RPMI8226 (cell line): ENCODE measurements at regions not wholly inside any gene's neighbourhood (a gene's known extent, or its start where the extent isn't known, plus 50 kb on each side); places are given as distances from the start of the nearest gene placed in this dataset.
A peak's percentile ranks its signal among the peaks of the same experiment; 100 is the strongest.
"Not testable (repeated sequence)": the region's sequence is repeated elsewhere in the genome, so short reads cannot be mapped to it uniquely, and the experiment has no call there.

Source experiments
- DNase-seq: peaks from one replicate; pipeline ENCODE4 v3.0.0-alpha.2; 2015

DNA sequence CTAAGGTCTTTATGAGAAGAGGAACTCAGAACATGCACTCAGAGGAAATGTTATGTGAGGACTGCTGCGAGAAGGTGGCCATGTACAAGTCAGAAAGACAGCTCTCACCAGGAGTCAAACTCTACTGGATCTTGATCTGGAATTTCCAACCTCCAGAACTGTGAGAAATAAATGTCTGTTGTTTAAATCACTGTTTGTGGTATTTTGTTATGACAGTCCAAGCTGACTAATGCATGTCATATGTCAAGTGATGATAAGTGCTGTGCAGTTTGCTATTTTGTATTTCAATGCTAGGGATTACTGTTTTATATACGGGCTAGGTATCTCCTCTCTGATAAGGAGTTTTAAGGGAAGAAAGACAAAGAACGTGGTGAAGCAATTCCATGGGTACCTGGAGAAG, 162.3 kb downstream of the CPEB2 start:
- no peak for DNase-seq

DNA sequence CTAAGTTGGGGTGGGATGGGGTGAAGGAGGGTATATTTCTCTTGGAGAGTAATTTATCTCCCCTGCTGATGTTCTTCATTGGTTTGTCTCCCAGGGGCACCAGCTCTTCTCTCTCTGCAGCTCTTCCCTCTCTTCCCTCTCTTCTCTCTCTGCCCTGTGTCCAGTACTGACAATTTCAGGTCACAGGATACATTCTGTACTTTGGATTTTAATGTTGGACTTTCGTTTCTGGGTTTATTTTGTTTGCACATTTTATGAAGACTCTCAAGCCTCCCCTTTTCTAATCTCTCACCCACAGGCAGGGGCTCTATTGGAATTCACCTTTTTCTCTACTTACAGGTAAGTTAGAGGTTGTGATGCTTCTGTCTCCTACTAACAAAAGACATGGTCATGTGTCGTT, 165.5 kb downstream of the CPEB2 start:
- no peak for DNase-seq

DNA sequence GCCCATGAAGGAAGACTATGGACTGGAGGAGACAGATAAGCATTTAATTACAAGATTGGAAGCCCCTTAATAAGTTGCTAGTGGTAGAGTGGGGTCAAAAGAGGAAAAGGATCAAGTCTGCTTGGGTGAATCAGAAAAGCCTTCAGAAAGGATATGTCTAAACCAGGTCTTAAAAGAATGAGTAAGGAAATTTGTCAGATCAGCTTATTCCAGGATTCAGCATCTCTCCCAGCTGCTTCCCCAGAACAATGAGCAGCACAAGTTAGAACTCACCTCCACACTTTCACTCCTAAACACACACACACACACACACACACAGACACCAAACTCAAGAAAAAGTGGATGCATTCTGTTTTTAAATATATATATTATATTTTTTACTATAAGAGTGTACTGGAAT, 166.5 kb downstream of the CPEB2 start:
- DNase-seq, result no peak

DNA sequence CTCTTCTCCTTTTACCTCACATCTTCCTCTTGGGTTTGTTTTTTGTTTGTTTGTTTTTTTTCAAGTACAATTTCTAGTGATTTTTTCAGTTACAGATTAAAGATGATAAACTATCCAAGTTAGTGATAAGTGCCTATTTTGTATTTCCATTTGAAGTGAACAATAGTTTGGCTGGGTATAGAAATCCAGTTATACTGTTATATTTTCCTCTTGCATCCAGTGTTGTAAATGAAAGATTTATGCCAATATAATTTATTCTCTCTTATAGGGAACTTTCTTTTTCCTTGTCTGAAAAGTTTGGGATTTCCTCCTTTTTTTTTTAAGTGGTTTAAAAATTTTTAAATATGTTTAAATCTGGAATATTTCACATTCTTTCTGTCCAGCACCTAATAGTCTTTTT, 169.4 kb downstream of the CPEB2 start:
- no peak for DNase-seq

DNA sequence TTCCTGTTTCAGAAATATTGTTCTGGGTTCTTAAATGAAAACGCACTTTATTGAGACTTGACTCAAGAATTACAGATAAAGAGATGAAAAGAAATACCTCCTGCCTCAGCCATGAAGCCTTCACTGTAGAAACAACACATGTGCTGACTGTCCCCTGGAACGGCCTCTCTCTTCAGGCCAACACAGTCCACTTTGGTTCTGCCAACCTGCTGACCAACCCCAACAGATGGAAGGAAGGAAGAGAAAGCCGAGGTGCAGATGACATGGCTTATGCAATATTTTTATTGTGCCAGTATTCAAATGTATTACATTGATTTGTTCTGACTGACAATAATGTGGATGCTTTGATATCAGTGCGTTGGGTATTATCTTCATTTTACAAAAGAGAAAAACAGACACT, 171.0 kb downstream of the CPEB2 start:
- no peak for DNase-seq

DNA sequence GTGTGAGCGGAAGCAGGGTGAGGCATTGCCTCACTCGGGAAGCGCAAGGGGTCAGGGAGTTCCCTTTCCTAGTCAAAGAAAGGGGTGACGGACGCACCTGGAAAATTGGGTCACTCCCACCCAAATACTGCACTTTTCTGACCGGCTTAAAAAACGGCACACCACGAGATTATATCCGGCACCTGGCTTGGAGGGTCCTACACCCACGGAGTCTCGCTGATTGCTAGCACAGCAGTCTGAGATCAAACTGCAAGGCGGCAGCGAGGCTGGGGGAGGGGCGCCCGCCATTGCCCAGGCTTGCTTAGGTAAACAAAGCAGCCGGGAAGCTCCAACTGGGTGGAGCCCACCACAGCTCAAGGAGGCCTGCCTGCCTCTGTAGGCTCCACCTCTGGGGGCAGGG, 171.9 kb downstream of the CPEB2 start:
- DNase-seq, result not testable (repeated sequence)

DNA sequence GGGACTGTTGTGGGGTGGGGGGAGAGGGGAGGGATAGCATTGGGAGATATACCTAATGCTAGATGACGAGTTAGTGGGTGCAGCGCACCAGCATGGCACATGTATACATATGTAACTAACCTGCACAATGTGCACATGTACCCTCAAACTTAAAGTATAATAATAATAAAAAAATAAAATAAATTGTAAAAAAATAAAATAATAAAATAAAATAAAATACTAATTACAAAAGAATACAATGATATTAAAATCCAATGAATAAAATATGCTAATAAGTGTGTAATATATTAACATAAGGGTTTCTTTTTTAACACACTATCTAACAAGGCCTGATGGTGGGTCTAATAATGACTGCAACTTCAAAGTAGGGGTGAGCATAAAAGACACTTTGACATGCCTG, 177.6 kb downstream of the CPEB2 start:
- DNase-seq, result not testable (repeated sequence)

DNA sequence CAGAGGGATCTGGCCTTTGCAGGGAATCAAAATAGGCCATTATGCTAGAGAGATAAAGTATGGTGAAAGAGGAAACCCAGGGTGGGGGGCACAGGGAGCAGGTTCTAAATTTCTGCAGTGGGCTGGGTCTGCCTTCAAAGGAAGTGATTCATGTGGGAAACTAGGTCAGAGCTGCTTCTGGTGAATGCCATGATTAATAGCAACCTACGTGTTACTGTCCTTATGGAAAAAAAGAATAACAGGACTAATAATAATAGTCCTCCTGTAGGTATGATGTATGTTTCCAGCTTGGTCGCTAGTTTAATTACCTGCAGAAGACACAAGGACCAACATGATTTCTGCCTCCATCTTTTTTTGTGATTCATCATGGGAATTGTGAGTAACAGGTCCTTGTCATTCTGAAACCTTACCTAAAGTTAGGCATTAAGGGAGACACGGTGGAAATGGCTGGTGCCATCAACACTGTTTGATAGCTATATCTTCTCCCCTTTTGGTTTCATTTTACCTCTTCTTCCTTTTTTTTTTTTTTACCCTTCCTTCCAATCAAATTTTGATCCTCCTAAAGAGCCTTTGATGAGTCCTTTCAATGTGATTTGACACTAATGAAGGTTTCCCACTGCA, 180.4 kb downstream of the CPEB2 start:
- DNase-seq, result no peak

DNA sequence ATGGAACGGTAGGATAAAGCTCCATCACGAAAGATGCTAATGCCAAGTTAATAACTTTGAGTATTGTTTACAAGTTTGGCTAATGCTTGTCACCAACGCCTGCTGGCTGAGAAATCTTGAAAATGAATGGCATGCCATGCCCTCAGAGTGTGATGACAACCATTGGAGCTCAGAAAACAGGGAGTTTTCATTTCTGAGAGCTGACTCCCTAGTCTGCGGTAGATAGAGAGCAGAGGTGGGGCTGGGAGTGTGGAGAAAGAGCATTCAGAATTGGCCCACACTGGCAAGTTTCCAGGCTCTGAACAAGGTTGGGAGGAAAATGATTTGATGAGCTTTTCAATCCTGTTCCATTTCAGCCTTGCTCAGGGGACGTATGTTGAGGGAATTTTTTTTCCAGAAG, 183.9 kb downstream of the CPEB2 start:
- DNase-seq, result no peak

DNA sequence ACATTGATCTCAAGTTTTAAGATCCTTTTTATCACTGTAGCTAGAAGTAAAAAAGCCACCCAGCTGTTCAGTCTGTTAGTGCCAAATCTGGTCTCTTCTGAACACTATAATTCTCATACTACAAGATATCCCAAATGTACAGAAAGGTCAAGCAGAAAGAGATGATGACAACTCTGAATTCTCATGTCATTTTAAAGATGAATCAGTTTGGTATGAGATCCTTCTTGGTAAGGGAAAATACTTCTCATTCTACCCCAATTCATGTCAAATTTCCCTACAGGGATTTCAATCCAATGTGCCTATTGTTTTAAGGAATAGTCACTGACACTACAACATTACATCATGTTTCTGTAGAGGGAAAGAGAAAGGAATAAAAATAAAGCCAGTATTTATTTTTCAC, 184.5 kb downstream of the CPEB2 start:
- DNase-seq, result no peak

DNA sequence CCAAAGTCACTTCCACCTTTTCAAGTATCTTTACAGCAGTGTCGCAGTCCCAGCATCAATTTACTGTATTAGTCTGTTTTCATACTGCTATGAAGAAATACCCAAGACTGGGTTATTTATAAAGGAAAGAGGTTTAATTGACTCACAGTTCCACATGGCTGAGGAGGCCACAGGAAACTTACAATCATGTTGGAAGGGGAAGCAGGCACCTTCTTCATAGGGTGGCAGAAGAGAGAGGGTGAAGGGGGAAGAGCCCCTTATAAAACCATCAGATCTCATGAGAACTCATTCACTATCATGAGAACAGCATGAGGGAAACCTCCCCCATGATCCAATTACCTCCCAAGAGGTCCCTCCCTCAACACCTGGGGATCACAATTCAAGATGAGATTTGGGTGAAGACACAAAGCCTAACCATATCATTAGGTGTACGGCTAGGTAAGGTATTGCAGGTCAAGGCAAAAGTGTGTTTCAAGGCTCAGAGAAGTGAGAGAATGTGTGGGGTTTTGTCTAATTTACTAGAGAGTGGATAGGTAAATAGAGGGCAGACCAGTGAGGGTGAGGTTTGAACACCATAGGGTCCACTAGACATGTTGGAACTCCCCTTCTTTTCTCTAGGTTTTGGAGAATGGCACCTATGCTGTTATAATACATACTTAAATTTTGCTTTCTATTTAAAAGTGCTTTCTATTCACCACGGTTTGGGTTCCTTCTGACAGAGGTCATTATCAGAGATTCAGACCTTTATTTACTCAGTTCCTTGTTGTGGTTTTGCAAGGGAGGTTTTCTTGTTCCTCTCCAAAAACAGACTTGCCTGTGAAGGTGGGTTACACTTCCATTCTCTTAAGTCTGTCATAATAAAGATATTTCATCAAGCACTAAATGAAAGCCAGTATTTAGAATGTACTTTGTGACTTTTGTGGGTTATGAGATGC, 186.6 kb downstream of the CPEB2 start:
- DNase-seq, result no peak

DNA sequence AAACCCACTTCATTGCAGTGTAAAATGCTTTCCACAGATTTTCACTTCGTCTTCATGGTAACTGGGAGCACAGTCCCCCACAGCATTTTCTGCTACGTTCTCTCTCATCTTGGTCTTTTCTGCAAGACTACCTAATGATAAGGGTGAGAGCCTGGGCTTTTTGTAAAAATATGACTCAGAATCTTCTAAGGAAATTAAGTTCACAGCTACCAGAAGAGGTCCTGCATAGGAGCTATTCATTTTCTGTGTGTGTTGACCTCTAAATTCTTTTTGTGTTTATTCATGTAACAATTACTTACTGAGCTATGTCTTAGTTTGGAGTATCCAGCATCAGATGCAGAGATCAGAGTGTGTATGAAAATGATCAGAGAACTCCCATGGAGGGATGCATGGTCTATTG, 192.2 kb downstream of the CPEB2 start:
- no peak for DNase-seq

DNA sequence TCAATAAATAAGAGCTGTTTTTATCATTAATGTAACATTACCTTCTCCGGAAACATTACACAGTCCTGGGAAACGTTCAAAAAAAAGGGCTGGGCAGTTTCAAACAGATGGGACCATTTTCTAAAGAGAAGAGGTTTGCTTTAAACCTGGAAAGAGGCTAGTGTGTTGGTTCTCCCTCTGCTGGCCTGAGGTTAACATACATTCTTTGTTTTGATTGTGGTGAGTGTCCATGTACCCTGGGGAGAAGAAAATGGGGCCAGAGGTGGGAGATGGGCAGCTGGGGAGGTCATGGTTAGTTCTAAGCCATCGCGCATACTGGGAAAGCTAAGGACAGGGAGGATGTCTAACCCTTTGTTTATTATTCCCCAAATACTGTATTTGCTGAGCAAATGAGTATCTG, 194.7 kb downstream of the CPEB2 start:
- DNase-seq, result no peak

DNA sequence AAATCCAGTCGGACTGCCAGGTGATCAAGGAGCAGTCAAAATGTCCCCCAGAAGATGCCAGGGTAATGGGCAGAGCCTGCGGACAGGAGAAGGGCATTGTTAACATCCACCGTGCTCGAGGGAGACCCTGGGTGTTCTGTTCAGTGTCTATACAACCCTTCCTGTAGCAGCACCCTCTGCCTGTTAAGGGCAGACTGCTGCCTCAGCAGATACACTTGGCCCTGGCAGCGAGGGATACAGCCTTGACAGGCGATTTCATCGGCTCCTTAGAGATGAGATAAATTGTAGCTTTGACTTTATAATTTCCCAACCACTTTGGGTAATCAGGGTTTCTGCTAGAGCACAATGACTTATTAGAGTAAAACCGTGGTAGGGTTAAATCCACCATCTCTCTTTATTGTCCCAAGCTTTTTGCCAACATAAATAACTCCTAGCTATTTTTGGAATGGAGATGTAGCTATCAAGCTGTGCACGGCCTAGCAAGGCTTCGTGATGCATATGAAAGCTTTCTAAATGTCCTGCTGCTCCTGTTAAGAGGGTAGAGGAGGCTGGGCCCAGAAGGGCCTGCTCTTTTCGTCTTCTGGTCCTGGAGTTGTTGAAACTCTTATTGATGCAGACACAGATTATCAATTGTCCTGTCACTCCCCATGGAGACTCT, 195.9 kb downstream of the CPEB2 start:
- DNase-seq, result no peak

DNA sequence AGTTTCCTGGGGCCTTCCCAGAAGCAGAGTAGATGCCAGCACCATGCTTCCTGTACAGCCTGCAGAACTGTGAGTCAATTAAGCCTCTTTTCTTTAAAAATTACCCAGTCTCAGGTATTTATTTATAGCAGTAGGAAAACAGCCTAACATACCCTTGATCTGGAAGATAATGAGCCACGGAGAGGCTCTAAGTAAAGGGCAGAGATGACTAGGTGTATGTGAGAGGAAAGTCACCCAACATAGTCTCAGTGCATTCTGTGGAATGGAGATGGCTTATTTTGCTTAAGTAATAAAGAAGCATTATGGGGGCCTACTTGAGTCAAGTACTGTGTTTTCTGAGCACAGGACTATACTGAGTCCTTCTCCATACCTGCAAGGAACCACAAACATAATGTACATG, 199.5 kb downstream of the CPEB2 start:
- DNase-seq, result no peak

DNA sequence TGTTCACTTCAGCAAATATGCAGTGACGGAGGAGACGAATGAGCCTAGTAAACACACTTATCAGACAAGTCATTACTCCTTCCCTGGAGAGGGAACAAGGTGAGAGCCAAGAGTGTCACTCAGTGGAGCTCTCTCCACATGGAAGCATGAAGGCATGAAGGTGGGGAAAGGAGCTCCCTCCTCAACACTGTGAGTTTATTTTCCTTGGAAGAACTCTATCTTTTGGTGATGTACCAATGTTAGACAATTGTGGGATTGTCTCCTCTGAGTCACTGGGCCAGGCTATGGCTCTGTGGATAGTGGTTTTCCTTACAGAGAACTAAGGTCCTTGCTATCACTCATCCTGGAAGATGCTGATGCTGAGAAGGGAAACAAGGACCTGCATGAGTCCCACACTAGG, 200.2 kb downstream of the CPEB2 start:
- no peak for DNase-seq

DNA sequence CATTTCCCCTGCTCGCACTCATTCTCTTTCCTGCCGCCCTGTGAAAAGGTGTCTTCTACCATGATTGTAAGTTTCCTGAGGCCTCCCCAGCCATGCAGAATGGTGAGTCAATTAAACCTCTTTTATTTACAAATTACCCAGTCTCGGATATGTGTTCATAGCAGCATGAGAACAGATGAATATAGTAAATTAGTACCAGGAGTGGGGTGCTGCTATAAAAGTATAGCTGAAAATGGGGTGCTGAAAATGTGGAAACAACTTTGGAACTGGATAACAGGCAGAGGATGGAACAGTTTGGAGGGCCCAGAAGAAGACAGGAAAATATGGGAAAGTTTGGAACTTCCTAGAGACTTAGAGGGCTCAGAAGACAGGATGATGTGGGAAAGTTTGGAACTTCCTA, 204.2 kb downstream of the CPEB2 start:
- DNase-seq, result not testable (repeated sequence)

DNA sequence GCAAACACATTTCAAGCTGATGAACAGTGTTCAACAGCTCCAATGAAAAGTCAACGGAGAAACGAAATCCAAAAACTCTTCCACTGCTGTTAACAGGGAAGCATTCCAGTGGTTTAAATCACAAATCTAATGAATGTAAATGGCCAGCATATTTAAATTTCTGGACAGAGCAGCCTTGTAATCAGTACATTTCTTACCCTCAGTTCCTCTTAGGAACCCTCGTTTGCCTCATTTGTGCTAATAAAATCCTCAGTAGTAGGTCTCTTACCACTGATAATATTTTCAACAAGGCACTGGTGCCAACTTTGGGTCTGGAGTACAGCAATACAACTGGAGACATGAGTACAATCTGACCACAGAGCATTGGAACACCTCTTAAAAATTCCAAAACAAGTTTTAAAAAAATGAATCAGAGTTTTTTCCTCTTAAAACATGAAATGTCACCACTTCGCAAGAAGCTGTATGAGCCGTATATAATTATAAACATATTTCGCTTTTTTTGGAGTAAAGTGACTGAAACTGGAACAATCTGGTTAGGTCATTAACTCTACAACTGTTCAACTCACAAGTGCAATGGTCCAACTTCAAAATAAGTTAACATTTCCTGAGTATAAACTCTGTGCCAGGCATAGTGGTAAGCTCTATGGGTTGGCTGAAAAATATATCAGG, 211.2 kb downstream of the CPEB2 start:
- DNase-seq, result no peak

DNA sequence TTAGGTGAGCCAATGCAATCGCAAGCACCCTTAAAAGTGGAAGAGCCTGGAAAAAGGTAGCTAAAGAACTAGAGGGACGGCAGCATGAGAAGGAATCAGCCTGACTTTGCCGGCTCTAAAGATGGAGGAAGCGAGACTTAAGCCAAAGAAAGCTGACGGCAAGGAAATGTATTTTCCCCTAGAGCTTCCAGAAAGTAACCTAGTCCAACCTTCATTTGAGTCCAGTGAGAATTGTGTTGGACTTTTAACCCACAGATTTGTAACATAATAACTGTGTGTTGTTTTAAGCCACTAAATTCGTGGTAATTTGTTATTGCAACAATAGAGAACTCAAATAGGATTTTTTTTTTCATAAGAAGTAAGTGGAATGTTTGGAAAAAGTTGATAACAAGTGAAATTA, 212.7 kb upstream of the C1QTNF7 start:
- DNase-seq, result no peak

DNA sequence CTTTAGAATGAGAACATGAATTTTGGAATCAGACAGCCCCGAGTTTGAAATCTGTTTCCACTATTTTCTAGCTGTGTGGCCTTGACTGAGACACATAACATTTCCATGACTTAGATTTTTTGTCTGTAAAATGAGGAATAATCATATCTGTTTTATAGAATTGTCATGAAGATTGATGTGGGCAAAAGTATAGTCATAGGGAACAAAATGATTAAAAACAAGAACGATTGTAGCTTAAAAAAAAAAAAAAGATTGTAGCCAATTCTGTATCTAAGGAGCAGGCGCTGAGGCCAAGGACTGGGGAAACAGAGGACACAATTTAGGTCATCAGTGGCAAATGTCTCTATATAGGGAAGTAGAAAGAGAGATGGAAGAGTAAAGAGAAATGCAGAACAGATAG, 201.6 kb upstream of the C1QTNF7 start:
- no peak for DNase-seq

DNA sequence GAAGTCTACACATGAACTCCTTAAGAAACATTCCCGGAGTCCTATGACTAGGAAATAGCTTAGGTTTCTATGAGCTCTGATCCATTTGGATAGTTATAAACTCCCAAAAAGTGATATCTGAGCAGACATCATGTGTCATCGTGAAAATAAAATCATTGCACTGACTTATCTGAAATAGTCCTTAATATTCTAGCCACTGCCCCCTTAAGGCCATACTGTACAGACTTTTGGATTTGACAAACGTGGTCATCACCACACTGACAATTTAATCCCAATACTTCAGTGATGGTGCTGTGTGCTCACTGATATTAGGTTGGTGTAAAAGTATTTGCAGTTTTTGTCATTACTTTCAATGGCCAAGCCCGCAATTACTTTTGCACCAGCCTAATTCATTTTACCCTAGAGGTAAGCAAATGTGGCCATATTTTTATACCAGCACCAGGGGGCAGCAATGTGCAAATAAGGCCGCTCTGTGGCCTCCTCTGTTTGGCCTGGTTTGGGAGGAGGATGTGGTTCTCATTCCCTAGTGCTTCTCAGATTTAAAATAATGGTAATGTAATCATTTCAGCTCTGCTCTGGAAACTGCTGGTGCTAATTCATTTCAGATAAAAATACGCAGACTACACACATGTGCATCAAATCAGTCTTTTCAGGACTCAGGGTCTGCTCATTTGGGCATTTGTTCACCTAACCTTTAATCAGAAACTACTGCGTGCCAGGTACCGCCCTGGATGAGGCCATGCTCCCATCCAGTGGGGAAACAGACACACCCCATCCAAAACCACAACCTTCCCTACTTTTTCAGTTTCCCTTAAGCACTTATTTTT, 196.4 kb upstream of the C1QTNF7 start:
- peak; percentile 70 for DNase-seq
